Stimulated activated CD4-positive, alpha-beta T cell treated with anti-CD3 and anti-CD28 coated beads, TNF-alpha, amount 100 ng/mL, for 1 hour (primary cell): ENCODE measurements at regions not wholly inside any gene's neighbourhood (a gene's known extent, or its start where the extent isn't known, plus 50 kb on each side); places are given as distances from the start of the nearest gene placed in this dataset.

ENCODE experiments used
- DNase-seq, 3 donors: peaks; one replicate each; pipeline ENCODE4 v3.0.0-alpha.2; 2020; ENCODE audit warnings: low read depth in 3 of 3, low spot score in 1 of 3

DNA sequence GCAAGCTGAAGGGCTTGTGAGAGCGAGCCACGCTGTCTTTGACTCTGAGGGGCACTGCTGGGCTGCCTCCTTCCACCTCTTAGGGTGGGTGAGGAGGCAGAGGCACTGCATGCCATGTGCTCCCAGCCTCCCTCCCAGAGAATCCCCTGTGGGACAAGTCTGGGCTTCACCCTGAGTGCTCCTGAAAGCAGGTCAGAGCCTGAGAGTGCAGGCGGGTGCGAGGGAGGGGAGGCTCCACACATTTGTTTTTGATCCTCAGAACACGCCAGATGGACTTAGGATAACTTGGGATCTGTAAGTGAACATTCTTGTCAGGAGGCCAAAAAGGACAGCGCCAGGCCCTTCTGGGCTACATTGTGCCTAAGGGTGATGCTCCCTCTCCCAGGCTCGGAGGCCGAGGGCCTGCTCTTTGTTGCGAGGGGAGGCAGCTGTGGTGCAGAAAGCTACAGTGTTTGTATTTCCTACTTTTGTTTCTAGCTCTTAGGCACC is 155.4 kb downstream of the TMX1 start:
- no peak for DNase-seq

DNA sequence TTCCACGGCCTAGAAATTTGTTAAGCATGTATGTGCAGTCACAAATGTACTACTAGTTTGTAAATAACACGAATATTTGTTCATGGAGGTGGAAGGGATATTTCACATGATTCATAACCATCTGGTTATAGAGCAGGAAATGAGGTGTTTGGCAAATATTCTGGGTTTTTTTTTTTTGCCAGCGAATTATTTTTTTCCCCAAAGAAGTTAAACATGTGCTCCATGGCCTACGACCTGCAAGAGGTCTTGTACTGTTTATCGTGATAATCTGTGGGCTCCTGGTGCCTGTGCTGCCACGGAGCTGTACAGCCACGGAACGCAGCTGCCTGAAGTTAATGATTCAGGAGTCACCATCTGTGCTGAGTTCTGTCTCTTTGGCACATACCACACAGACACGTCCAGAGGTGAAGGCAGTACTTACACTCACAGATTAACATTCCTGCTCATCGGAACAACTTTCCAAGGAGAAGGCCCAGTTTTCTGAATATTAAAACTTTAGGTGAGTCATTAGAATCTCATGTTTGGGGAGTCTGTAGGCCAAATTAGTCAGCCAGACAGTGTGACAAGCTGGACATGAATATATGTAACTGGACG is 156.3 kb downstream of the TMX1 start:
- no peak for DNase-seq

DNA sequence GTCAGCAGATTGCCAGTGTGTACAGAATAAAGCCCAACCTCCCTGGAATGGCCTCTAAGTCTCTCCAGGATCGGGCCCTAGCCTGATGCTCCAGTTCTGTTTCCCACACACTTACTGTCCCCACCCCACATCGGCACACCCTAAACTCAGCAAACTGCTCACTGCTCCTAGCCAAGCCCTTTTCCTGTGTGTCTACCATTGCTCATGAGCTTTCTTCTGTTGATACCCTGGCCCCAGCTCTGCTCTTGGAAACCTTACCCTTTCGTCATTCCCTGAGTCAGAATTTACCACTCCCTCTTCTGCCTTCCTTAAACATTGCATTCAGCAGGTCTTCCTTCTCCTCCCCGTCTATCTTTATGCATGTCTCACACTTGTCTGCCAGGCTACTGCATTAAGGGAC is 158.9 kb downstream of the TMX1 start:
- DNase-seq: no peak

DNA sequence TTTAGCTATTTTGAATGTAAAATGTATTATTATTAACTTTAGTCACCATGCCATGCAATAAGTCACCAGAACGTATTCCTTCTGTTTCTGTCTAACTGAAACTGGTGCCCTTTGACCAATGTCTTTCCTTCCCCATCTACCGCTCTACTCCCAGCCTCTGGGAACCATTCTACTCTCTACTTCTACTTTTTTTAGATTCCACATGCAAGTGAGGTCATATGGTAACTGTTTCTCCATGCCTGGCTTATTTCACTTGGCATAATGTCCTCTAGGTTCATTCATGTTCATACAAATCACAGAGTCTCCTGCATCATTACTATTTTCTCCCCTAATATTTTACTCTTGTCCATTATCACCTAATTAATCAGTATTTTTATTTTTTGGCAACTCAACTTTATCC is 160.1 kb downstream of the TMX1 start:
- no peak for DNase-seq

DNA sequence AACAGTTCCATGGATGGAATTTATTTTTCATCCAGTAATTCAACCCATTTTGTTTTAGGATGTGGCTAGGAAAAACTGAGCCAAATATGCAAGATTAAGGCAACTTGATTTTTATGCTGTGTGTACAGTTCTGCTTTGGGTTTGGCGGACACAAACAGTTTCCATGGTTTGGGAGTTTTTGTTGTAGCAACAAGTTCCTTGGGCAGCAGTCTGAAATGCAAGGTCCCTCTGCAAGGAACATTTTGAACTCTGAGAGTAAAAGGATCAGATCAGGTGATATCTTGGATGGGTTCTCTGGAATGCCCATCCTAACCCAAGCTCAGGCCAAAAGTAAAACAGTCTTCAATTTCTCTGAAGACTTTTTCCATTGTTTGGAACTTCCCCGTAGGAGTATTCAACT is 161.2 kb downstream of the TMX1 start:
- DNase-seq: no peak

DNA sequence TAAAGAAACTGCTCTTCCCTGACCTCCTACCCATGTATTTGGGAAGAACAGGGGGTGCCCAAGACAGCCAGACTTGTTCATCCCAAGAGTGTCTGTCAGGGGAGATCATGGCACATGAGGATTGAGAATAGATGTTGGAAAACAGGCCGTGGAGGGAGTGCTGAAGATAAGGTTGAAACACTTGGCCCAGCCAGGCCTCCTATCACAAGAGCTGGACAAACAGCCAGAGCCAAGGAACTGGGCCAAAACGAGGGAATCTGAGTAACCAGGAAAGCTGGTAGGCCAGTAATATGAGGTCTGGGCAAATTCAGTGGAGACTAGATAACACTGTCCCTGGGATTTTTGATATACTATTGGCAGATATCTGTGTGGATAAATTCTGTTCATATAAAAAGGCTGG is 161.7 kb downstream of the TMX1 start:
- DNase-seq: no peak

DNA sequence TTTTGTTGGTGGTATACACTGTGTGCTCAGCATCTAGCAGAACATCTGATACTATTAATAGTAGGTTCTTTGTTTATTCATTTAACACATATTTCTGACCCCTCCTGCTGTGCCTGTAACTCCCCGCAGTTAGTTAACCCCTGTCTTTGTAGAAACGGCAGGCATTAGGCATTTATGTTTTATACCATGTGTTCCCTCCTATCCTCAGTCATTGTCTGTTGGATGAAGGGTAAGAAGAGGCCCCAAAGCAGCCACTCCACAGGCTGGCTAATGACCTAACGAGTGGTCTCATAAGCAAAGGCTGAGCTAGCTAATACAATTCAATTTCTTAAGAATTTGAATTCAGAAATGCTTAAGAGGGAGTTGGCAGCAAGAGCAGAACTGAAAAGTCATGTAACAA is 170.8 kb downstream of the TMX1 start:
- DNase-seq: no peak

DNA sequence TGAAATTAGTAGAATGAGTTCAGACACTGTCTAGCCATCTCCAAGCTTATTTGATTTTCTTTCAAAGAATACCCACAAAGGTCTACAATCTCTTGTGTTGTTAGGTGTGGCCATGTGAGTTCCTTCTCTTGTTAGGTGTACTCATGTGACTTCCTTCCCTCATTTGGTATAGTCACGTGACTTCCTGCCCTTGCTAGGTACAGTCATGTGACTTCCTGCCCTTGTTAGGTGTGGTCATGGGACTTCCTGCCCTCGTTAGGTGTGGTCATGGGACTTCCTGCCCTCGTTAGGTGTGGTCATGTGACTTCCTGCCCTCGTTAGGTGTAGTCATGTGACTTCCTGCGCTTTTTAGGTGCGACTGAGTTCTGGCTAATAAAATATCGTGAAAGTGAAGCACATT is 179.6 kb downstream of the TMX1 start:
- peak in 1 of 3 donors; percentile 1 for DNase-seq

DNA sequence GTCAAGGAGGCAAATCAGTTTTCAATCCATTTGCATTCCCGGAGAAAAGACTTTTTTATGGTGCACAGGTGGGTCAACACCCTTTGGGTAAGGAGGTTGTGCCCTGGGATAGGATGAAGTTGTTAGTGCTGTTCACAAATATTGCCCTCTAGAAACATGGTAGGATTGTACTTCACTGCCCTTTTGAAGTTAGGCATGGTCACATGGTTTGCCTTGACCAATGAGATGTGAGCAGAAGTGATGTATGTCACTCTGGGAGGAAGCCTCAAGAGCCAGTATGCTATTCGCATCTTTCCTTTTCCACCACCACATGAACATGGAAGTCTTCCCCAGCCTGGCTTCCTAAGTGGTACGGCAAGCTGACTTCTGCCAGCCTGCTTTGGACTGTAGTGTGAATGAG is 182.7 kb downstream of the TMX1 start:
- no peak for DNase-seq

DNA sequence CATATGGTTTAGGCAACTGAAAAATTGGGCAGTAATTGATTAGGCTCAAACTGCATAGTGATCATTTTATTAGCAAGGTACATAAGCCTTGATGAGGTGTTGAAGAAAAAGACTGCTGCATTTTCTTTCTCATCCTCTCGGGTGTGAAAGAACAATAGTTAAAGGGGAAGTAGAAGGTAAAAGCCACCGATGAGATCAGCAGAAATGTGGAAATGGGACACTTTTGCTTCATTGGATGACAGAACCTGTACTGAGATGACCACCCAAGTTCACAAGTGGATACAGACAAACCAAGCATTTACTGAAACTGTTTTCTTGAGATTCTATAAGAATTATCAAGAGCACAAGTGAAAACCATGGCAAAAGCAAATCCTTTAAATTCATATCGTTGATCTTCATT is 184.0 kb downstream of the TMX1 start:
- no peak for DNase-seq

DNA sequence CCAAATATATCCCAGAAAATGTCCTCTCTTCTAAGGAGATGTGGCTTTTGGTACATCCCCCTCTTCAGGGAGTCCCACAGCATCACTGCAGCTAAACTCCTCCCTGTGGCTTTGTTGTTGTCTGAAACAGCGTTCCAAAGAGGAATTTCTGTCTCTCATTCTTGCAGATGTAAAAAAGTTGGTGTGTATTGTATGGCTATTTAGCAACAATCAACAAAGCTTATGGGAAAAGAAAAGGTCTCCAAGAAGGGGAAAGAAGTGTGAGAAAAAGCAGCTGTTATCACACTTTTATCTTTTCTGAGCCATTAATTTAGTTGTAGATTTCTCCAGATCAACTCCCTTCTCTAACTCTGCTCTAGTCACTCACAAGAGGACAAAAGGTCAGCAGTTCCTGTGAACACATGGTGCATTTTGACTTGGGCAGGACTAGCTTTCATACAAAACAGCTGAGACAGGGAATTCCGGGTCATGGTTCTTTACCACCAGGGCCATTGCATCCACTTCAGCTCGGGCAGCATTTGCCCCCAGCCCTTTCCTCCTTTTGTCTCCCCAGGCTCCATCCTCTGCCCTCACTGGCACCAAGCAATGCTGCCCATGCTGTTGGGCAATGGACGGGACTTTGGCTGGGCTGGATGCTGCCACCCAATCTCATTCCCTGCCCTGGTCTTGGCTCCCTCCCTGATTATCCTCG is 184.7 kb downstream of the TMX1 start:
- no peak for DNase-seq

DNA sequence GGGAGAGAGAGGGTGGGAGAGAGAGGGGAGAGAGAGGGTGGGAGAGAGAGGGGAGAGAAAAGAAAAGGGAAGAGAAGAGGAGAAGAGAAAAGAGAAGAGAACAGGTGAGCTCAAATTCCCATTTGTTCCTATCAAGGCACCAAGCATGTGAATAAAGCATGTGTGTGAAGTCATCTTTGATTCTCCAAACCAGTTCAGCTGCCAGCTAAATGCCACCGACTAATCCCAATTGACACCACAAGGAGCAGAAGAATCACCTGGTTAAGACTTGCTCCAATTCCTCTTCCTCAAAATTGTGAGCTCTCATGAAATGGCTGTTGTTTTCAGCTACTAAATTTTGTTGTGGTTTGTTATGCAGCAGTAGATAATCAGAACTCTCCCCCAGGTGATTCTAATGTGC is 188.9 kb downstream of the TMX1 start:
- DNase-seq: no peak

DNA sequence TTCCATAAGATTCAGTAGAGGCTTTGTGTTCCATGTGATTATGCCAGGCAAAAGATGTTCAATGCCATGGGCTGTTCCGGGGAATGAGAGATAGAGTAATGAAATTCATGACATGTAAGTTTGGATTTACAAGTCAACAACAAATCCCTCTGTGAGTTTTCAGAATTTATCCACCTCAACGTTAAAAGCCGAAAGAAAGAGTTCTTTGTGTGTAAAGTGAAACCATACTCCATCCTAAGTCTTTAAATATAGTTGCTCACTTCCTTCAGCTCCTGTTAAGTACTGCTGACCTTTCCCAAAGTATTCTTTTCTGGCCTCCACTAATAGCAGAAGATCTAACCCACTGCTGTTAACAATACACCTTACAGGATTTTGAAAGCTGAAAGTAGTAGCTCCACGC is 190.0 kb downstream of the TMX1 start:
- DNase-seq: no peak

DNA sequence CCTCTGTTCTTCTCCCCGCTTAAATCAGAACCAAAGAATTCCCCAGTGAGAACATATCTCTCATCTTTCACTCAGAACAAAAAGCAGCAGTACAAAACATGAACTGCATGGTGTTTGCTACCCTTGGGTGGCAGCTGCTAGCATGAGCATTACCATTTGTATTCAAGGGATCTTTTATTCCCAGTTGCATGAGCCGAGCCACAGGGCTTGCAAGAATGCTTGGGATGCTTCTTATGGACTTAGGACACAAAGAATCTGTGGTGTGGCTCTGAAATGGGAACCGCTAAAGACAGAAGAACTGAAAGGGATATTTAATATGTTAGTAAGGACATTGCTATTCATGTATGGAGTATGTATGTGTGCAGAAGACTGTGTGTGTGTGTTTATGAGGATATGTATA is 190.6 kb downstream of the TMX1 start:
- DNase-seq: no peak

DNA sequence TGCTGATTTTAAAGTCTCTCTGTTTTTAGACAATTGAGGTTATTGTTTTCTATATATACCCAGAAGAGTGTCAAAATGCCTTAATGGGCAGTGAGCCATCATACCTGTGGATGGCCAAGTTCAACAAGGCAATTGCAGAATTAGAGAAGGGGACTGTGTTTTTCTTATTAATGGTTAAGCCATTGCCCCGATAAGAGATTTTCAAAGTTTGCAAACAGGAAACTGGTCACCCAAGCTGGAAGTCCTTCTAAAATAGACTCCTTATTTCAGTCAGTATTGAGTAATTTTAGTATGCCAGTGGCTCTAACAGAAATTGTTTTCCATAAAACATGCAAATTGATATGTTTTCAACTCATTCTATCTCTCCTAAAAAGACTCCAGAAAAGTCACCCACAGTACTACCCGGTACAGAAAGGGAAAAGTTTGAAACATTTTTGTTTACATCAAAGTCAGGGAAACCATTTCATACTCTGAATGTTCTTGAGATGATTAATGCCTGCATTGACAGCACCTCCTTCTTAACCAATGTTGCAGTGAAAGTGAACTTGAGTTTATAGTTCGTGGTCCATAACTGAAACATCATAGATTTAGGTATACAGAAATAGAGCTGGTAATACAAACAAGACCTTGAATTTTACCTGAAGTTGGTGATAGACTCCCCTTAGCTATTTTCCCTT is 191.1 kb downstream of the TMX1 start:
- DNase-seq: no peak

DNA sequence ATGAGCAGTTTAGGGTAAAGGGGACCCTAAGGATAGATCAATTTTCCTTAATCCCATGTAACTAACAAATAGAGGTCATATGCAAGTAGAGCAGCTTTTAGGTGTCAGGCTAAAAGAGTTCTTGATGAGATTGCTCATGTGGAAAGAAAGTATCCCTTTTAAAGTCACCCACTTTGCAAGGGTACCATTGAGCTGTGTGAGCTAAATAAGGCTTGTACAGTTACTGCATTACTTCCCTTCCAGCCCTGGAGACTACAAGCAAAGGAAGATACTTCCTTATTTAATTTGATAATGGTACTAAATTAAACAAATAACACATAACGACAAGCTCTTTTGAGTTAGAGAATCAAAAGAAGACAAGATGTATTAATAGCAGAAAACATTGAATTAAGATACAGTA is 191.7 kb downstream of the TMX1 start:
- DNase-seq: no peak

DNA sequence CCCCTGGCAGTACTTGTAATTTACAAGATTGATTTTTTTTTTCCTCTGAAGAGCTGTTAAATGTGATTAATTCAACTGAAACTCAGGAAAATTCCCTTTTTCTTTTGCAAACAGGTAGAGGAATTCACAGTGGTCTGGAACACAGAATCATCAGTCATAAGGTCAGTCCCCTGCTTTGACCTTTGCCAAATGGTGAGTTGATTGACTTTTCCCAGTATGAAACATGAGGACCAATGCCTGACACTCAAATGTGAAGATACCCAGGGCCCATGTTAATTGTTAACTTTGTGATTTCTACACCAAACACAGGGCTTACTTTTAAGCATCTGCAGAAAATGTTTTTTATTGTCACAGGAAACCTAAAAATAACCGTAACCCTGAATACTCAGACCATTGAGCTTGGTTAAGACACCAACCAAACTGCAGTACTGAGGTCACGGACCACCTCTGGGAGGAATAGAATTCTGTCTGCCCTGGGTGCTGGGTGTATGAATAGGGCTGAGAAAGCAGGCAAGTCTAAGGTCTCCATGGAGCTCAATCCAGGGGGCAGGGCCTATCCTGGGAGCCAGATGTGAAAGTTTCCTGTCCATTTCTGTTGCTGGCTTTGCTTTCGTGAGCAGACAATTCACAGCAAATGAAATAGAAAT is 192.4 kb downstream of the TMX1 start:
- no peak for DNase-seq

DNA sequence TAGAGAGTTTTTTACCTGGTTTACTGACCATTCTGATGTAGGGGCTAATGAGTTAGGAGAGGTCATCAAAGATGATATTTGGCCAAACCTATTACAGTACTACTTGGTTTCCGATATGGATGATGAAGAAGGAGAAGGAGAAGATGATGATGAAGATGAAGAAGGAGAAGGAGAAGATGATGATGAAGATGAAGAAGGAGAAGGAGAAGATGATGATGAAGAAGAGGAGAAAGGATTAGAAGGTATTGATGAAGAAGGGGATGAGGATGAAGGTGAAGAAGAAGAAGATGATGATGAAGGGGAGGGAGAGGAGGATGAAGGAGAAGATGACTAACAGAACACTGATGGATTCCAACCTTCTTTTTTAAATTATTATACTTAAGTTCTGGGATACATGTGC is 196.6 kb downstream of the TMX1 start:
- no peak for DNase-seq

DNA sequence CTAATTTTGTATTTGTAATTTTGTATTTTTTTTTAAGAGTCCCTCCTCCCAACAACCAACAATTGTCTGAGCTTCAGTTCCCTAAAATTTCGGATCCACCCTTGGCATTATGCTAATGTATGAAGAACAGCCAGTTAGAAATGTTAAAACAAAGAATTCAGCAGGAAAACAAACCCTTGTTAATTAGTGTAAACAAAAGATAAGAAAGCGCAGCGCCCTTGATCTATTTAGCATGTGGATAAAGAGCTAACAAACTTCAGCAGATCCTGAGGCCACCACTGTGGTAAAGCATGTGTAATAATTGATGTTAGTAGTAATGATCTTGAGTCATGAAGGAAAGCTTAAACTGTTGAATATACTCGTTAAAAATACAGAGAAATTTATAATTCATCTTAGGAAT is 199.8 kb downstream of the TMX1 start:
- DNase-seq: no peak

DNA sequence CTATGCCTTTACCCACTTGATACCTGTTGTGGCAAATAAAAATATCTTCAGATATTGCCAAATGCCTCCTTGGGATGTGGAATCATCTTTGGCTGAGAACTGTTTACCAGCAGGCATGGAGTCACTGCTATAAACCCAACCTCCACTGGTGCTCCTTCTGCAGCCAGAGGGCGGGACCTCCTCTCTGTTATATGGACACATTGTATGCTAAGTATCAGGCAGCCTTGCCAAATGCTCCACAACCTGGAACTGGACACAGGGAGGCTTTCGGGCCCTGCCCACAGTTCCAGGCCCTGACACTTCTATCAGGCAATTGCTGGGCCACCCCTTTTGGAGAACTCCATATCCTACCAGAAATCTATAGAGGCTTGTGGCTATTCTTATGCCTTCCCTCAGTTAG is 201.0 kb downstream of the TMX1 start:
- DNase-seq: no peak

DNA sequence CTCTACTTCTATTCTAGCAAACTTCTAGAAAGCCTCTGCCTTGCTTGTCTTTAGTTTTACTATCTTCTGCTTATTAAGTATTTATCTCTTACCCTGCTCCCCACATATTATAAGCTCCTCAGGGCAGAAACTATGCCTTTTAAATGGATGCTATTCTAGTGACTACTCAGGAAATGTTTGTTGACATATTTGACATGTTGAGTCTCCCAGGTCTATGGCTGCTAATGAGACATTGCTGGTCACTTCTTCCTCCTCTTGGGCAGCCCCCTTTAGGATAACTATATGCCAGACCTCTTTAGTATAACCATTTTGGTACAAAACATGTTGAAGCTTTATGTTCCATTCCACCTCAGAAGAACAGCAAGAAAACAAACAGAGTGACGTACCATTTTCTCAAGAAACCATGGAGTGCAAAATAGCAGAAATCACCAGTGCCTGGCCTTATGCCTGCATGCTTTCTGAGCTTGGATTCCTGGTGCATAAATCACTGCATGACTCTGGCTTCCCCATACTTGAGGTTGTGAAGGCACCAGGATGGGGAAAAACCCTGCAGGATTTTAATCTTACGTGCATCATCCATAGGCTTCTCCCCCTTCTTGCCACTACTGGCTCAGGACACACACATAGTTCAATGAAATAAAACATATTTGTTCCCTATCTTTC is 202.6 kb downstream of the TMX1 start:
- no peak for DNase-seq
